ENCODE measurements at regions not wholly inside any gene's neighbourhood (a gene's known extent, or its start where the extent isn't known, plus 50 kb on each side); places are given as distances from the start of the nearest gene placed in this dataset.

DNA sequence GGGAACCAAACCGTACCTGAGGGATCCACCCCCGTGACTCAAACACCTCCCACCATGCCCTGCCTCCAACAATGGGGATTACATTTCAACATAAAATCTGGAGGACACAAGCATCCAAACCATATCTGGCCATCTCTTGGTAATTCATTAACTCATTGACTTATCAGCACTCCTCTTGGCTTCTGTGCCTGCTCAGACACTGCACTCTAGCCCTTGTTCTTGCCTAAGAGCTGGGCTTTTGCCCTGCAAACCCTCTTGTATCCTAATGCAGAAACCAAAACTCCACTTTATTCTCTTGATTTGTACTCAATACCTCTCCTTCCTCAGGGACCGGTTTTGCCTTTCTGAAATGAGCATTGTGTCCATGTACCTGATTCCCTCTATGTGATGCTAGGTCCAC is 330.2 kb upstream of the FZD8 start:
- Histone ChIP-seq H3K9me3 (ENCODE audit: insufficient read depth, low read depth, low read length) (no peaks in the 10 kb centered on the region), H3K9ac (ENCODE audit: low read depth, low read length, poor library complexity, severe bottlenecking) (no peak overlapping the region), H3K9me2 (replicated peaks; ENCODE audit: low read depth, low read length) (no peaks in the 10 kb centered on the region), H2AFZ (ENCODE audit: low read length) (no peak overlapping the region), H3K36me3 (ENCODE audit: insufficient read depth, low read length) (no peaks in the 10 kb centered on the region), H3K27me3 (ENCODE audit: insufficient read depth, low read length, poor library complexity, severe bottlenecking) (no peaks in the 10 kb centered on the region), H3F3A (ENCODE audit: low read depth) (no peaks in the 10 kb centered on the region), H3K4me3 (ENCODE audit: low read length, poor library complexity, severe bottlenecking) (no peak overlapping the region), H3K4me1 (ENCODE audit: insufficient read depth, low read length, poor library complexity, severe bottlenecking) (no peaks in the 10 kb centered on the region), H4K20me1 (ENCODE audit: insufficient read depth, low read length, poor library complexity, severe bottlenecking) (no peaks in the 10 kb centered on the region), H3K4me2 (ENCODE audit: low read depth, low read length, poor library complexity, severe bottlenecking) (no peak overlapping the region), H3K79me2 (ENCODE audit: insufficient read depth, low read length) (no peaks in the 10 kb centered on the region)
- TF ChIP-seq, protein P1, sequence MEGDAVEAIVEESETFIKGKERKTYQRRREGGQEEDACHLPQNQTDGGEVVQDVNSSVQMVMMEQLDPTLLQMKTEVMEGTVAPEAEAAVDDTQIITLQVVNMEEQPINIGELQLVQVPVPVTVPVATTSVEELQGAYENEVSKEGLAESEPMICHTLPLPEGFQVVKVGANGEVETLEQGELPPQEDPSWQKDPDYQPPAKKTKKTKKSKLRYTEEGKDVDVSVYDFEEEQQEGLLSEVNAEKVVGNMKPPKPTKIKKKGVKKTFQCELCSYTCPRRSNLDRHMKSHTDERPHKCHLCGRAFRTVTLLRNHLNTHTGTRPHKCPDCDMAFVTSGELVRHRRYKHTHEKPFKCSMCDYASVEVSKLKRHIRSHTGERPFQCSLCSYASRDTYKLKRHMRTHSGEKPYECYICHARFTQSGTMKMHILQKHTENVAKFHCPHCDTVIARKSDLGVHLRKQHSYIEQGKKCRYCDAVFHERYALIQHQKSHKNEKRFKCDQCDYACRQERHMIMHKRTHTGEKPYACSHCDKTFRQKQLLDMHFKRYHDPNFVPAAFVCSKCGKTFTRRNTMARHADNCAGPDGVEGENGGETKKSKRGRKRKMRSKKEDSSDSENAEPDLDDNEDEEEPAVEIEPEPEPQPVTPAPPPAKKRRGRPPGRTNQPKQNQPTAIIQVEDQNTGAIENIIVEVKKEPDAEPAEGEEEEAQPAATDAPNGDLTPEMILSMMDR (conservative IDR thresholded peaks at IDR 0.05; ENCODE audit: low read length) = no peak
- TF ChIP-seq EZH2phosphoT487 (IDR thresholded peaks at IDR 0.05; ENCODE audit: borderline replicate concordance) = no peak

DNA sequence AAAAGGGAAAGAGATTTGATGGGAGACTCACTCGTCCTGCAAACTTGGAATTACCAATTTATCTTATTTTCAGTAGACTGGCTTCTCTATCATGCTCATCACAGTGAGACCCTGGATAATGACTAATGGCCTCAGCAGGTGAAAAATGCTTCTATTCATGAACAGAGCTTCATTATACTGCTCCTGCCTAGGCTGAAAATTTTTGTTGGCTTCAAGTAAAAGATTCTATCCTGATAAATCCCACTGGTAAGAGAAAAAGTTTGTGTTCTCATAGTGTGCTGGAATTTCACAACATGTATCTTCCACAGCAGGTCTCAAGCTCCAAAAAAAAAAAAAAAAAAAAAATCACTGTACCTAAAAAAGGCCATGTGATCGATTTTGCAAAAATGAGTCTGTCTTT is 329.3 kb upstream of the FZD8 start:
- TF ChIP-seq, protein P1 (conservative IDR thresholded peaks at IDR 0.05; ENCODE audit: low read length) = no peak
- no peak overlapping the region for H2AFZ ChIP-seq (ENCODE audit: low read length)
- no peaks in the 10 kb centered on the region for H4K20me1 ChIP-seq (ENCODE audit: insufficient read depth, low read length, poor library complexity, severe bottlenecking)
- no peak overlapping the region for H3K4me3 ChIP-seq (ENCODE audit: low read length, poor library complexity, severe bottlenecking)
- no peaks in the 10 kb centered on the region for H3F3A ChIP-seq (ENCODE audit: low read depth)
- H3K4me2 ChIP-seq (ENCODE audit: low read depth, low read length, poor library complexity, severe bottlenecking) = no peak overlapping the region
- H3K9me2 ChIP-seq (replicated peaks; ENCODE audit: low read depth, low read length) = no peaks in the 10 kb centered on the region
- no peaks in the 10 kb centered on the region for H3K79me2 ChIP-seq (ENCODE audit: insufficient read depth, low read length)
- H3K36me3 ChIP-seq (ENCODE audit: insufficient read depth, low read length) = no peaks in the 10 kb centered on the region
- no peaks in the 10 kb centered on the region for H3K4me1 ChIP-seq (ENCODE audit: insufficient read depth, low read length, poor library complexity, severe bottlenecking)
- H3K9ac ChIP-seq (ENCODE audit: low read depth, low read length, poor library complexity, severe bottlenecking) = no peak overlapping the region
- H3K27me3 ChIP-seq (ENCODE audit: insufficient read depth, low read length, poor library complexity, severe bottlenecking) = no peaks in the 10 kb centered on the region
- H3K9me3 ChIP-seq (ENCODE audit: insufficient read depth, low read depth, low read length) = no peaks in the 10 kb centered on the region

DNA sequence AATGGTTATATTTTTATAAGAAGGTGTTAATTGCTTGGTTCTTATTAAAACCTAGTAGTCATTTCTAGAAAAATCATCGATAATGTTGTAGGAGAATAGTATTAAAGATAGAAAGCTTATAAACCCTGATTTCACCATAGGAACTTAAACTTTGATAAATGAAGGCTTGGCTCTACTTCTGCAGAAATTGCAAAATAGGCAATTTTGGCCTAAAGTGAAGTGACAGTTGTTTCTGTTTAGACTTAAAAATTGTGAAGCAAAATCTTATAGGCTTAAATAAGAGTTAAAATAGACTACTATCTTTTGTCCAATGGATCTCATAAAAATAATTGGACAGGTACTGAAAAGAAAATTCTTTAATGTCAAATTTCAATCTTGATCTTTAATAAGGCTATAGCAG is 321.6 kb upstream of the FZD8 start:
- Histone ChIP-seq H3K9me3 (ENCODE audit: insufficient read depth, low read depth, low read length) (peaks cover 3% of the 10 kb centered on the region; the same call in 1 of the 2 replicates), H2AFZ (ENCODE audit: low read length) (no peak overlapping the region), H3K27me3 (ENCODE audit: insufficient read depth, low read length, poor library complexity, severe bottlenecking) (no peaks in the 10 kb centered on the region), H3K4me3 (ENCODE audit: low read length, poor library complexity, severe bottlenecking) (no peak overlapping the region), H3K36me3 (ENCODE audit: insufficient read depth, low read length) (no peaks in the 10 kb centered on the region), H3K79me2 (ENCODE audit: insufficient read depth, low read length) (no peaks in the 10 kb centered on the region), H3K4me1 (ENCODE audit: insufficient read depth, low read length, poor library complexity, severe bottlenecking) (no peaks in the 10 kb centered on the region), H3K4me2 (ENCODE audit: low read depth, low read length, poor library complexity, severe bottlenecking) (no peak overlapping the region), H3F3A (ENCODE audit: low read depth) (no peaks in the 10 kb centered on the region), H3K9ac (ENCODE audit: low read depth, low read length, poor library complexity, severe bottlenecking) (no peak overlapping the region), H3K9me2 (replicated peaks; ENCODE audit: low read depth, low read length) (no peaks in the 10 kb centered on the region), H4K20me1 (ENCODE audit: insufficient read depth, low read length, poor library complexity, severe bottlenecking) (no peaks in the 10 kb centered on the region)
- TF ChIP-seq, protein P1 (conservative IDR thresholded peaks at IDR 0.05; ENCODE audit: low read length) = no peak
- TF ChIP-seq EZH2phosphoT487 (IDR thresholded peaks at IDR 0.05; ENCODE audit: borderline replicate concordance) = no peak

All from Loucy (cell line).